Stimulated activated CD4-positive, alpha-beta T cell treated with anti-CD3 and anti-CD28 coated beads, Interleukin-12 subunit alpha, Interleukin-12 subunit beta, amount 100 ng/mL, for 48 hours (primary cell): ENCODE measurements at regions not wholly inside any gene's neighbourhood (a gene's known extent, or its start where the extent isn't known, plus 50 kb on each side); places are given as distances from the start of the nearest gene placed in this dataset.

ENCODE experiments used
- DNase-seq, 3 donors: peaks; one replicate each; pipeline ENCODE4 v3.0.0-alpha.2; 2020; ENCODE audit warnings: low read depth in 2 of 3, low spot score in 1 of 3

- no peak for DNase-seq
Observed at GRCh38 chr2:120807751-120808150, 72.1 kb downstream of the GLI2 start.

GRCh38 chr2:120809151-120809550 is 73.5 kb downstream of the GLI2 start:
- DNase-seq = no peak

GRCh38 chr2:120809609-120810440 is 74.2 kb downstream of the GLI2 start:
- DNase-seq = no peak

- no peak for DNase-seq
Observed at GRCh38 chr2:120810639-120811038, 75.0 kb downstream of the GLI2 start.

GRCh38 chr2:120812866-120813265 is 77.2 kb downstream of the GLI2 start:
- DNase-seq = no peak

- DNase-seq = no peak
Observed at GRCh38 chr2:120814352-120814751, 78.7 kb downstream of the GLI2 start.

GRCh38 chr2:120815292-120815691 is 79.6 kb downstream of the GLI2 start:
- DNase-seq = no peak

- no peak for DNase-seq
Observed at GRCh38 chr2:120817136-120817955, 81.7 kb downstream of the GLI2 start.

- no peak for DNase-seq
Observed at GRCh38 chr2:120817956-120818325, 82.3 kb downstream of the GLI2 start.

GRCh38 chr2:120818441-120818920 is 82.8 kb downstream of the GLI2 start:
- no peak for DNase-seq

- DNase-seq = no peak
Observed at GRCh38 chr2:120819720-120820210, 84.1 kb downstream of the GLI2 start.

GRCh38 chr2:120820263-120820952 is 84.7 kb downstream of the GLI2 start:
- no peak for DNase-seq

GRCh38 chr2:120820953-120821279 is 85.2 kb downstream of the GLI2 start:
- DNase-seq = no peak

GRCh38 chr2:120821446-120822160 is 85.9 kb downstream of the GLI2 start:
- no peak for DNase-seq

GRCh38 chr2:120822933-120823332 is 87.3 kb downstream of the GLI2 start:
- no peak for DNase-seq

GRCh38 chr2:120823551-120823950 is 87.9 kb downstream of the GLI2 start:
- DNase-seq = no peak

GRCh38 chr2:120824246-120824645 is 88.6 kb downstream of the GLI2 start:
- DNase-seq = no peak

GRCh38 chr2:120825370-120826259 is 89.9 kb downstream of the GLI2 start:
- DNase-seq = no peak

GRCh38 chr2:120826260-120826648 is 90.6 kb downstream of the GLI2 start:
- no peak for DNase-seq
